CD4-positive, alpha-beta T cell treated with Interleukin-4 for 1 hour (primary cell): ENCODE measurements at regions not wholly inside any gene's neighbourhood (a gene's known extent, or its start where the extent isn't known, plus 50 kb on each side); places are given as distances from the start of the nearest gene placed in this dataset.
"Not testable (repeated sequence)": the region's sequence is repeated elsewhere in the genome, so short reads cannot be mapped to it uniquely, and the experiment has no call there.

Source experiments
- DNase-seq, 2 donors: peaks; one replicate each; pipeline ENCODE4 v3.0.0-alpha.2; 2020 to 2022

GRCh38 chr18:56487801-56488200 lies 150.6 kb downstream of the TXNL1 start:
- no peak for DNase-seq

- no peak for DNase-seq
Observed at GRCh38 chr18:56483386-56483785, 155.0 kb downstream of the TXNL1 start.

DNA sequence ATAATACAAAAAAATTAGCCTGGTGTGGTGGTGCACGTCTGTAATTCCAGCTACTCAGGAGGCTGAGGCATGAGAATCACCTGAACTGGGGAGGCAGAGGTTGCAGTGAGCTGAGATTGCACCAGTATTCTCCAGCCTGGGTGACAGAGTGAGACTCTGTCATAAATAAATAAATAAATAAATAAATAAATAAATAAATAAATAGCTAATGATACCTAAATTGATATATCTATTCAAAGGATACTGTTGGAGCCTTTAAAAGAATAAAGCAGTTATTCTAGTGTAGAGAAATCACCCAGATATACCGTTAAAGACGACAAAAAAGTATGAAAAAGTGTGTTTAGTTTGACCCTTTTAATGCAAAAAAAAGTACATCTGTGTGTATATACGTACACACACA lies 155.6 kb downstream of the TXNL1 start:
- not testable (repeated sequence) for DNase-seq

DNA sequence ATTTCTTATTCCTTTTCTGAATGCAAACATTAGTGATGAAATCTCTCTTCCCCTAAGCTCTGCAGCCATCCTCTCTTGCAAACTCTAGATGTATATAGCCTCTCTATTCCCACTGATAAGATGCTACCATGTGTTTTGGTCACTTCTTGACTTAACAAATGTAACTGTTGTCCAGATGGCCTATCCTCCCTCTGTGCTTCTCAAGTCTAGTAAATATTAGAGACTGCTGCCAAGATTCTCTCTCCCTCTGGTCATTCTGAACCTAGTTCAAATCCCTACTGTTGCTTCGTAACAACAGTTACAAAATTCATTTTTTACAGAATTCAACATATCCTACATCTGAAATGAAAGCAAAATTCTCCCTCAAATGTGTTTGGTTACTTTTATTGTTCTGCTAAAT lies 156.6 kb downstream of the TXNL1 start:
- DNase-seq, result no peak

GRCh38 chr18:56479841-56480240 lies 158.6 kb downstream of the TXNL1 start:
- no peak for DNase-seq

- DNase-seq, result no peak
Observed at GRCh38 chr18:56475250-56475649, 163.1 kb downstream of the TXNL1 start.

- DNase-seq, result no peak
Observed at GRCh38 chr18:56473400-56474024, 164.9 kb downstream of the TXNL1 start.

DNA sequence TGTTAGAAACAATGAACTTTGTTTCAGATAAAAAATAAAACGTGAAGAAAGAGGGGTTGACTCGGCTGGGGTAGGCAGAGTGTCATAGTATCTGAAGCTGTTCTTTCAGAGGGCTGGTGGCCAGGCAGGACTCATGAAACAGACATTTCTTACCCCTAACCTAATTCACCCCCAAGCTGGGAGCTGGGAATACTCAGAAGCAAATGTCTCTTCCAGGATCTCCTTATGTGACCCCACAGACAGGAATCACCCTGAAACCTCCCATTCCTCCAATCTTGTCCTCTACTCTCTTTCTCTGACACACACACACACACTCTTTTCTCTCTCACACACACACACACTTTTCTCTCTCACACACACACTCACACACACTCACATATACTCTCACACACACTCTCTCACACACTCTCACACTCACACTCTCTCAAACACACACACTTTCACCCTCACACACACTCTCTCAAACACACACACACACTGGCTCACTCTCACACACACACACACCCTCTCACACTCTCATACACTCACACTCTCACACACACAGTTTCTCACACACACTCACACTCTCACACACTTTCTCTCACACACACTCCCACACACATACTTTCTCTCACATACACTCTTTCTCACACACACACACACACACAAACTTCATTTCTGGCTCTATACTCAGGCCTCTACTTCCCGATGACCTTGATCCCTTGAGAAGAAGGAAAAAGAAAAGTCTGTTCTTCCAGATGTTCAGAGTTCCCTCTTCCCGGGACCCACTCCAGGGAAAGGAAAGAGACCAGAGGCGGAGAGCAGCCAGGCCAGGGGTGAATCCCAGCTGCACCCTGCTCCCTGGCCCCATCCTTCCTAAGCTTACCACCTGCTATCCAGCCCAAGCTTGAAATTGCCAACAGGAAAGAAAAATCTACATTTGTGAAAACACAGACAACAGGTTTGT lies 167.7 kb downstream of the TXNL1 start:
- no peak for DNase-seq

GRCh38 chr18:56469582-56469981 lies 168.8 kb downstream of the TXNL1 start:
- DNase-seq, result no peak

DNA sequence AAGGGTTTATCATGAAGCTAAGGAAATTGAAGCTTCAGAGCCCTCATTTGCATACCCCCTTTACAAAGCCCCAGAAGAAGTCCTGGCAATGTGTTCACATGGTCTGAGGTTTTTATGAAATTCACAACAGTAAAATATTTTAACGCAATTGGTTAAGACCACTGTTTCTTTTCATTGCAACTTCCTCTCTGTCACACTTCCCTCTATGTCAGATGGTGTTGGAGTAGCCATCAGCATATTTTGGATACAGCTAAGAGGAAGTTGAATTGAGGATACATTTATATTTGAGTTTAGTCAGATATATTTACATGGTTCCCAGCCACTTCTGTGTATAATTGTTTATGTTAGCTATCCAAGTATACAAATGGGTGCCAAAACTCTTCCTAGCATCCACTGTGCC lies 170.0 kb downstream of the TXNL1 start:
- no peak for DNase-seq

GRCh38 chr18:56462276-56462675 lies 176.1 kb downstream of the TXNL1 start:
- DNase-seq, result no peak

DNA sequence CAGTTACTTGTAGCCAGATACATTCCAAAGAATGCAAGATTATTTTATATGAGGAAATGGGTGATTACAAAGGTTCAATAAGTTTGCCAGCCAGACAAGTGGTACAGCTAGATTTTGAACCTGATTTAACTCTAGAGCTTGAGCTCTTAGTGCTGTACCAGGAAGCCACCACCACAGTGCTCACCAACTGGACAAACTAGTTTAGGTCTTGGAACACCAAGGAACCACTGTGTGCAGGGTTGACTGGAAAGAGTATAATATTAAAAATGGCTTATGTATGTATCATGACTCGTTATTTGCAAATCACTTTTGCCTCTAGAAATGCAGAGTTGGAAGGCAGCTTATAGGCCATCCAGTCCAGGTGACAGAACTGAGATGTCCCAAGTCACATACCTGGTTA lies 177.2 kb downstream of the TXNL1 start:
- DNase-seq, result no peak

DNA sequence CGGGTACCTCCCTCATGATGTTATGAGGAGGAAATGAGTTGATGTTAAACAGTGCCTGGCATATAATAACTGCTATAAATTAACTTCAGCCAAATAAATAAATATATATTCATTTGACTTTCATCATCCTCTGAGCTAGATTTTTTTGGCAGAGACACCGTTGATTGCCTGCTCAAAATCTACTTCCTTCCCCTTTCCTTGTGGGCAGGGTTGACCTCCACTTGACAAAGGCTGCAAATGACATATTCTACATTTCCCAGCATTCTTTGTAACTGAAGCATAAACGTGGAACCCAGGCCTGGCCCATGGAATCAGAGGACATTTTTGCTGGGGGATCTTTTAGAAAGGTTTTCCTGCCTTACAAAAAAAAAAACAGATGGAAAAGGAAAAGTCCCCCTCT lies 177.8 kb downstream of the TXNL1 start:
- DNase-seq, result no peak

GRCh38 chr18:56458770-56459712 lies 179.4 kb downstream of the TXNL1 start:
- no peak for DNase-seq

- no peak for DNase-seq
Observed at GRCh38 chr18:56455874-56456273, 182.5 kb downstream of the TXNL1 start.

DNA sequence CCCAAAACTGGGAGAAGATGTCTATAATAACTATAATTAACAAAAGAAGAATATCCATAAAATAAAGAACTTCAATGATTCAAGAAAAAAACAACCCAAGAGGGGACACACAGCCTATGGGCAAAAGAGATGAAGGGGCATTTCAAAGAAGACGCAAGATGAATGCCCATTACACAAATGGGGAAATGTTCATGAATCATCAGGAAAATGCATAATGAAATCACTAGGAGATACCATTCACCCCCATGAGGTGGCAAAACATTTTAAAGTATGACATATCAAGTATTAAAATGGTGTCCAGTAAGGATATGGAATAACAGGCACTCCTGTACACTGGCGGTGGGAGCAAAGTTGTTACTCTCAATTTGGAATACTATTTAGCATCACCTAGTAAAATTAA lies 183.3 kb downstream of the TXNL1 start:
- DNase-seq, result no peak

DNA sequence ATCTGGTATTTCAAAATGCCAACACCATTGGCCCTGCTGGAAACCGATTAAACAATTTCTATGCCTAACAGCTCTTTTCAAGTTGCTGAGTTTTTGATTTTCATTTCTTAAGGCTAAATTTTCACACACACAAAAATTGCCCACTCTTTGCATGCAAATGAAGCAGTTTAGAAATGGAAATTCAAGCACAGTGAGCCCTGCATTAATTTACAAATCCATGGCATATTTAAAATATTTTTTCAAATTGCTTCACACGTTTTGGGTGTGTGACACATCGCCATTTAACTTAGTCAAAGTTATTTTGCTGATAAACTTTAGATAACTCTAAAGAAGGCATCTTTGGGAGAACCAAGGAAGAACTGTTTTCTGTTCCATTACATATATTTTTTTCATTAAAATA lies 184.8 kb downstream of the TXNL1 start:
- DNase-seq, result no peak

GRCh38 chr18:56451188-56451587 lies 187.2 kb downstream of the TXNL1 start:
- no peak for DNase-seq

- no peak for DNase-seq
Observed at GRCh38 chr18:56448751-56449150, 189.6 kb downstream of the TXNL1 start.

DNA sequence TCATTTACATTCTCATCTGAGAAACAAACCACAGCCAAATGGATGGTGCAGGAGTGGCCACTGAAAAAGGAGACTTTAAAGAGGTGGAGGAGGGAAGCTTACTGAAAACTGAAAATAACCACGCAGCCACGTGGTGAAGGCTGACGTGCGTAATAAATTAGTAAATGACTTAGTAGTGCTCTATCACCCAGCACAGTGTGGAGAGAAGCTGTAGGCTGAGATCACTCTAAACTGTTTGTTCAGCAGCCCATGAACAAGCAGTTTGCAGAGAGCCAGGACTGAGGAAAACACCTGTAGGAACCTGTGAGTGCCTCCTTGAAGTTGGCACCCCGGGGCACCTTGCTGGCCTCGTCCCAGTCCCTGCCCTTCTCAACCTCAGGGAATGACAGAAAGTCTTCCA lies 193.0 kb downstream of the TXNL1 start:
- DNase-seq, result no peak

GRCh38 chr18:56444201-56444600 lies 194.2 kb downstream of the TXNL1 start:
- DNase-seq, result no peak

DNA sequence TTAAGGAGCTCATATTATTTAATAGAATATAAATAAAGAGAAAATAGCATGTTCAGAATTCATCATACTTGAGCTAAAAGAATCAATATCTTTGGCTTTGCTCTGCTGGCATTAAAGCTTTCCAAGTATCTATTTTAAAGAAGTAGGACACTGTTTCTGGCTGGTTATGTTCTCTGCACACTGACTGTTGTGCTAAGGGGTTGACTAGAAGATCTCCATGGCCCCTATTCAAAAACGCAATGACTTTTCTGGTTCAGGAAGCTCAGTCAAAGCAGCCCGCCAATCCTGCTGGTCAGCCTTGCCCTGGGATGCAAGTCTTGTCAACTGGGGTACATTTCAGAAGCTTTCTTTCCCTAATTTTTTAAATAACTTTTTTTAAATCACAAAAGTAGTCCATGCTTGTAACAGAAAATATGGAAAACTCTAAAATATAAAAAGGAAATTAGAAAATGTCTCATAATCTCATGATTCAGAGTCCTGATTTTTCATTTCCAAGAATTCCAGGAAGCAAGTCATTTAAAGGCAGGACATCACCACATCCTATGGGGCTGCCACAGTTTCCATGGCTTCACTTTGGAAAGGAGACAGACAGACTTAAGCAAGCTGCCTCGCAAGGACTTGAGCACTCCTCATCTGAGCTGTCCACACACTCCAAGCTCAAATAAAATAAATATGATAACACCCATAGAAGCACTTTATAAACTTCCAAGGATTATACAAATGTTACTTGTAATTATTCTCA lies 195.1 kb downstream of the TXNL1 start:
- DNase-seq, result no peak

- not testable (repeated sequence) for DNase-seq
Observed at GRCh38 chr18:56438480-56438879, 199.9 kb downstream of the TXNL1 start.
